ENCODE measurements at regions not wholly inside any gene's neighbourhood (a gene's known extent, or its start where the extent isn't known, plus 50 kb on each side); places are given as distances from the start of the nearest gene placed in this dataset.

DNA sequence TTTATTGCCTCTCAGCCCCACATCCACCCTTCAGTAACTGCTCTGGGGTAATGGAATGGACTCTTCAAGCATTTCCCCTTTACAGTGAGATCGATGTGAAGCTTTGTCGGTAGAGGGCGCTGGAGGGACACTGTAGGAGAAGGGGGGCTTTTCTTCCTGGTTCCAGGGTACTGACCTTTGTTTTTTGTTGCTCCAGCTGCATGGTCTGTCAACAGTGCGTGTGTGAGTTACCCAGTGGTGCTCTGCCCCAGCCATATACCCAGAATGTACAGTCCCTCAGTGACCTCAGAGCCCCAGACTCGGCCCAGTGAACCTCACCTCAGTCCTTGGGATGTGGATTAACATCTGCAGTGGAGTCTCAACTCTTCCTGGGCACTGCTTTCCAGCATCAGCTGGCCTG lies 180.3 kb upstream of the TSC22D2 start:
- peak; percentile 18 for DNase-seq (ENCODE audit: extremely low spot score, insufficient read length, low read depth)
- no peak for FAIRE-seq

DNA sequence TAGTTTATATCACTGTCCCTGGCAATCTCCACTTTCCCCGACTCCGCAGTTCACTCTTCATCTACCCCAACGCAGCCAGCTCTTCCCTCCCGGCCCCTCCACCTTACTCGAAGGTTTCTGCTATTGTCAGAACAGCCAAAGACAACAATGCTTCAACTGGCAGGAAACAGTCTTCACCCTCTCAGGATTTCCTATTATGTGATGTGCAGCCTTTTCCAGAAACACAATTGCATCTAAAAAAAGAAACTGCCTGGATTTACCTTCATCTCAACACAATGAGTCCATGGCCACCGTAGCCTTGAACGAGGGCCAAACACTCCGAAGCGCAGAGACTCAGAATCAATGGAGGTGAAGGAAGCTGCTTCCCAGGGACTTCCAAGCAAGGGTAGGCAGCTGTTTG lies 182.1 kb upstream of the TSC22D2 start:
- DNase-seq (ENCODE audit: extremely low spot score, insufficient read length, low read depth) (no peak), FAIRE-seq (no peak)

DNA sequence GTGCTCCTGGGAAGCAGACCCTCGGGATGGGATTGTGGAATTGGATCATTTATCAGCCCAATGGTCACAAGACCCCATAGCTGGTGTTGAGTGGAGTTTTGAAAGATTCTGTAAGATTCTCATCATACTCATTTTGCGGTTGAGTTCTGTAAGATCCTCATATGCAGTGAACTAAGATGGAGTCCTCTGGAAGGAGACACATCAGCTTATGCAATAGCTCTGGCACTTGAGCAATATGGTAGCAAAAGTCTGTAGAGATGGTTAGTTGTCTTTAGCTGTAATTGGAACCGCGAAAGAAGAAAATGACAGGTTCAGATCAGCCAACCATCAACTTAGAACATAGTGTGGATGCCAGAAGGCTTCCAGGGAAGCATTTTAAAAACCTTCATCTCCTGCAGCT lies 184.5 kb upstream of the TSC22D2 start:
- DNase-seq (ENCODE audit: extremely low spot score, insufficient read length, low read depth) (no peak), FAIRE-seq (no peak)

DNA sequence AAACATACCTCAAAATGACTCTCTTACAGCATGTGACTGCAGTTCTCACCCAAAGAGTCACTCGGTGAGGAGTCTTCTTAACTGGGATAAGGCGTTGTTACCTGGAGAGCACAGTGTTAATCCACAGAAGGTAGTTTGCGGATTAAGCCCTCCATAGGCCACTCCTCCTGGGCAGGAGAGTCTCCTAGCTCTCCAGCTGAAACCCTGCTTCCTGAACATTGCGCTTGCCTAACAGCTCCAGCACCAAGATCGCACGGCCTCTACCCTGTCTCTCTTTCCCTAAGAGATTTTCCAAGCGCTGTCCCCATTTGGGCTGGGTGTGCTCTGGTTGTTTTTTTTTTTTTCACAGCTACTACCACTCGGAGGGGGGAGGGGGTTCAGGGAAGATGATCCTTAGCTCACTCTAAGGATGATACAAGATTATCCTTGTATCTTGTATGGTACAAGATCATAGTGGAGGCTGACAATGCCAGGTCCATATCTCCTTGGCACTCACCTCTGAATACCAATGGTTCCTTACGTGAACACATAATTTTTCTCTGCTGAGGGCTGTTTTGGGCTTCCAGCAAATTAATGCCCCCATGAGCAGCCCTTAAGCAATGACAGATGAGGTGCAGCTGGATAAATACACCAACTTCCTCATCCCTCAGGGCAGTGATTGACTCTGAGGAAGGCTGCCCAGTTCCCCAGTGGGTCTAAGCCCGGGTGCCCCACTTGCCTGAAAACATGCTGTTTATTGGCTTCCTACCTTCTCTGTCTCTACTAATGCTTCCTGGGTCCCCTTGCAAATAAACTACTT lies 185.2 kb upstream of the TSC22D2 start:
- DNase-seq (ENCODE audit: extremely low spot score, insufficient read length, low read depth) (no peak), FAIRE-seq (no peak)

DNA sequence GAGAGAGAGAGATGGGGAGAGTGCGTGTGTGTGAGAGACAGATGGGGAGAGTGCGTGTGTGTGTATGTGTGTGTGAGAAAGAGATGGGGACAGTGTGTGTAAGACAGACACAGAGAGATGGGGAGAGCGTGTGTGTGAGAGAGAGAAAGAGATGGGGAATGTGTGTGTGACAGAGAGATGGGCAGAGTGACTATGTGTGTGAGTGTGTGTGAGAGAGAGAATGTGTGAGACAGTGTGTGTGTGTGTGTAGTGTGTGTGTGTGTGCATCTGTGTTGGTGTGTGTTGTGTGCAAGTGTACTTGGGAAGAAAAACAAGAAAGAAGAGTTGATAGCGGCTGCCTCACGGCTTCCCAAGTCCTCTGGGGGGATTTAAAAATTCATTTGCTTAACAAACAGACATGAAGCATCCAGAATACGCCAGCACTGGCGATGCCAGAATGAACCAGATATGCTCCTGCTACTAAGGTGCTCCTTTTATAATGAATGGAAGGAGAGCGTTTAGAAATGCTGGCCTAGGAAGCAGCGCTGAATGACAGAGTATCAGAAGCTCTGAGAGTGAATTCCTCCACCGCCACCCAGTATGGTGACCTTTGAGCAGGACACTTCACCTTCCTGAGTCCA lies 186.1 kb upstream of the TSC22D2 start:
- DNase-seq (ENCODE audit: extremely low spot score, insufficient read length, low read depth): no peak
- no peak for FAIRE-seq

DNA sequence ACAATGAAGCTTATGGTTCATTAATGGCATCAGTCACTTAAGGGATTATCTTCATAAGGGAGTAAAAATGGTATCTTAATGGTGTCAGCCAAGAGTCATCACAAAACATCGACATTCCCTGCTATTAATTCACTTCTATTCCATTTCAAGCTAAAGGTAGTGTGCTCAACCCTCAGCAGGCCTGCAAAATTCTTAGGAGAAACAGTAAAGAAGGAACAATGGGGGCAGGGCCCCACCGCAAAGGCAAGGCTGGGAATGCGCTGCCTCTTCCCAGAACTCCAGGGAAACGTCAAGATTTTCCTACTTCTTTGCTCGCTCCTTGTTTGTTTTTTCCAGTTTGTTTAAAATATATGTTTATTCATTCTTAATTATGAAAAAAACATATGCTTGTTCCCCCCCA lies 187.3 kb upstream of the TSC22D2 start:
- no peak for DNase-seq (ENCODE audit: extremely low spot score, insufficient read length, low read depth)

DNA sequence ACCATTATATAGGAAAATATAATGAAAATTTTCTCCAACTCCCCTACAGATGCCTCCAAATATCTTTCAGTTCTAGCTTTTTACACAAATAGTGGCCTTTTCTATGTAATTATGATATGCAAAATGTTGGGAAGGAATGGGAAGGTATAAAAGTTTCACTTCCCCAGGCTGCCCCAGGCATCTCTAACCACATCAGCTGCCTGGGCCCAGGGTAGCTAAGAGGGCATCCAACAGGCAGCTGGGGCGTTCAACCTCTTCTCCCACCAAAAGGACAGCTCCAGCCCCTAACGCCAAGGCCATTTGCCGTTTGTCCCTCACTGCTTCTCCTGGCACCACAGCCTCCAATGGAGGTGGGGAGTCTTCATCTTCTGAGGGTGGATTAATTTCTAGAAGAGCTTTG lies 188.1 kb upstream of the TSC22D2 start:
- FAIRE-seq (no peak), DNase-seq (ENCODE audit: extremely low spot score, insufficient read length, low read depth) (no peak)

More for the DNA sequence above, 187.3 kb upstream of the TSC22D2 start:
- FAIRE-seq: no peak

DNA sequence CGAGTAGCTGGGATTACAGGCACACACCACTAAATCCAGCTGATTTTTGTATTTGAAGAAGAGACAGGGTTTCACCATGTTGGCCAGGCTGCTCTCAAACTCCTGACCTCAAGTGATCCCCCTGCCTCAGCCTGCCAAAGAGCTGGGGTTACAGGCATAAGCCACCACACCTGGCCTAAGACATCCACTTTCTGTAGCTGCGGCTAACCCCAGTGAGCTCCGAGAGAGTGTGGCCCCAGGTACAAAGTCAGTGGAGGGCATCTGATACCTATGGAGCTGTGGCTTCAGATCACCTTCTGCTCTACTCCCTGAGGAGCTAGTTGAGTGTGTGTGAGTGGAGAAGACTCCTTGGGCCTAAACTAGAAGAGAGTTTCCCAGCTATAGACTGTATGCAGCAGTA lies 189.3 kb upstream of the TSC22D2 start:
- FAIRE-seq (no peak), DNase-seq (ENCODE audit: extremely low spot score, insufficient read length, low read depth) (no peak)

DNA sequence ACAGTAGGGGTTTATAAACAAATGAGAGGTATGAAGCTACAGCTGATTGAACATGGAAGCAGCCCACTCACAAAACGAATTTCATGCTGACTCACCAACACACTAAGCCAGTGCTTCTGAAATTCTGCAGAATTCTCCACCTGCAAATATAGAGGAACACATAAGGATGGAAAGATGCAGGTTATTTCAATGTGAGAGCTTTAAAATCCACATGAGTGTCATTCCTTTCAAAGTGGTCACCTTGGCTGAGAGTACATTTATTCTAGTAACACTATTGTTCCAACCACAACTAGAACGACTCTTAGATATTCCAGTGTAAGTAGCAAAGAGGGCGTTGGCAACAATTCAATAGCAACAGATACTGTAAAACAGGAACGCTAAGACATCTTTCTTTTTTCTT lies 189.9 kb upstream of the TSC22D2 start:
- FAIRE-seq: no peak

DNA sequence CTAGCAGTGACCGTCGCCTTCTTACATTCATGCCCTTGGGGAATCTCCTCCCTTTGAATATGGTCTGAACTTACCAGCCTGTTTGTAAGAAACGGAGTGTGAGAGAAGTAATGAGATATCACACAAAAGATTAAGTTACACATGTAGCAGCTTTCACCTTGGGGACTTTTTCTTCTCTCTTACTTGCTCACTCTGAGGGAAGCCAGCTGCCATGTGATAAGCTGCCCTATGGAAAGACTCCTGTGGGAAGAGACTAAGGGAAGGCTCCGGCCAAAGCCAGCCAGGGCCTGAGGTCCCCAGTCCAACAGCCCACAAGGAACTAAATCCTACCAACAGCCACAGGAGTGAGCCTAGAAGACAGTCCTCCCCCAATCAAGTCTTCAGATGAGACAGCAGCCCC lies 190.4 kb upstream of the TSC22D2 start:
- FAIRE-seq: no peak
- DNase-seq (ENCODE audit: extremely low spot score, insufficient read length, low read depth): no peak

More for the DNA sequence above, 189.9 kb upstream of the TSC22D2 start:
- DNase-seq (ENCODE audit: extremely low spot score, insufficient read length, low read depth): no peak

DNA sequence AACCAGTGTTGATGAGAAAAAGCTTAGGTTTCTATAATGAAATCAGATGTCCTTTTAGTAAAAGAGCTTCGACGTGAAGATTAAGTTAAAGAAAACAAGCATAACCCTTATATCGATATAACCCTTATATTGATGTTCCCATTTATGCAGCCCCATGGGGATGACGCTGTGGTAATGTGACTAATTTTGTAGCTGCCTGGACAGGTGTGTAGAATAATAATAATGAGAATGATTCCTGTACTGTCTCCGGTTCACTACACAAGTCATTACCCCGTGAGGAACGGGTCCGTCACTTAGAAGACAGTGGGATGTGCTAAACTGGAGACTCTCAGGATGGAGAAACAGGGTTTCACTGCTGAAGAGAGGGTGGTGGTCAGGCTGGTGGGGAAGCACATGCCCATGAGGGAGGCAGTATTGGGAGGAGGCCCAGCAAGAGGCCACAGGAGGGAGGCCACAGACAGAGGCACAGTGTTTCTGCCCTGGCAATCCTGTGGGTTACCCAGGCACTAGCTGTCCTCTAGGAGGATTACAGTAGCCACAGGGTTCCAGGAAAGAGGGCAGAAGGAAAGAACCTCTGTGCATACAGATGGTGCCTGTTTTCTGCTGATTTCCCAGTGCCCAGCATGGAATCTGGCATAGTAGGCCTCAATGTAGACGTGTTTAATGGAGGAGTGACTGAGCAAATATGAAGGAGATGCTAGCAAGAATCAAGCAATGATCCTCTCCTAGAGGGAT lies 191.1 kb upstream of the TSC22D2 start:
- DNase-seq (ENCODE audit: extremely low spot score, insufficient read length, low read depth): no peak

DNA sequence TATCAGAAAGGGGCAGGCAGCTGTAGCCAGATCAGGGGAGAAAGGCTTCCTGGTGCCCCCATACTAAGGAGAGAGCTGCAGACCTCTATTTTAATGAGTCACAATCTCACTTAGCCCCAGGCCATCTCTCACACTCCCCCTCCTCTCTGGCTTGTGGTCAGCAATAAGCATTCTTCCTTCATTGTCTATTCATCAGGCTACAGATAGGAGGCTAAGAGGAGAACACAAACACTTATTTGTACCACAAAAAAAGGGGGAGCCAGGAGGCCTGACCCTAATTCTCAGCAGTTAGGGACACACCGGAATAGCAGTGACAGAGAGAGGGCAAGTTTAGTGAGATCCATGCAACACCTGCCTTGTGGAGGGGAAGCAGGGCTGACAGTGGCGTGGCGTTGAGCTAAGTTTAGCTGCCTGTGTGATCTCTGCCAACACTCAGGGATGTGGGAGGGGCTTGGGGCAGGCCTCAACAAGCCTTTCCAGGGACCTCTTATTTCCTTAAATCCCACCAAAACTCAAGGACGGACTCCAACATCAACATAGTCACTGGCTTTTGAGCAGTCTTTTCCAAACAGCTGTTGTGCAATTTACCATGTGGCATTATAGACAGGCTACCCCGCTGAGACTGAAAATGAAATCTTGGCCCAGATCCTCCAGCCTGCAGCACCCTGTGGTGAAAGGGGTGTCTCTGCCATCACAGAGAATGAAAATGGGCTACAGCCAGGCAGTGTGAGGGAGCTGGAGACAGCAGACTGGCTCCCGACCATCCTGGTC lies 191.9 kb upstream of the TSC22D2 start:
- DNase-seq (ENCODE audit: extremely low spot score, insufficient read length, low read depth): no peak
- no peak for FAIRE-seq

More for the DNA sequence above, 191.1 kb upstream of the TSC22D2 start:
- no peak for FAIRE-seq

DNA sequence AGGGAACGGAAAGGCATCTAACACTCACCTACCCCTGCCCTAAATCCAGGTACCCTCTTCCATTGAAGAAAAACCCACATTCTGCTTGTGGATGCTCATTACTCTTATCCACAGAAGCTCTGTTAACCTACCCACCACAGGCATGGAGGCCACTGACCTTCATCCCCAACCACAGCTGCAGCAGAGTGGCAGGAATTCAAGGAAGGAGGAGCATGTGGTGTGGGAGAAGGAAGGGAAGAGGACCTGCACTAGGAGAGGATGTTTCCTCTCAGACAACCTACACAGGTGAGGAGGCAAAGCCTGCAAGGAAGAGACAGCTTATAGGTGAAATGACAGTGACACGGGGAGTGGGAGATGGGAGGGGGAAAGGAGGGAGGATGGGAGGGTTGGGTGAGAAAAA lies 192.5 kb upstream of the TSC22D2 start:
- FAIRE-seq (no peak), DNase-seq (ENCODE audit: extremely low spot score, insufficient read length, low read depth) (no peak)

DNA sequence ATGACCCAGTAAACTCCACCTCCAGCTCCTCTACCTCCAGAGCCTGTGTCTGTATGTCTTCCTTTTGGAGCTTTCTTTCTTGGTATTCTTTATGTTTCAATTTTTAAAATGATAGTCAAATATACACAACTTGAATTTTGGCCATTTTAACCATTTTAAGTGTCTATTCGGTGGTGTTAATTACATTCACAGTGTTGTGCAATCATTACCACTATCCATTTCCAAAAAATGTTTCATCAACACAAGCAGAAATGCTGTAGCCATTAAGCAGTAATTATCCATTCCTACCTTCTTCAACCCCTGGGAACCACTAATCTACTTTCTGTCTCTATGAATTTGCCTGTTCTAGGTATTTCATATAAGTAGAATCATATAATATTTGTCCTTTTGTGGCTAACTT lies 194.5 kb upstream of the TSC22D2 start:
- no peak for DNase-seq (ENCODE audit: extremely low spot score, insufficient read length, low read depth)
- no peak for FAIRE-seq

DNA sequence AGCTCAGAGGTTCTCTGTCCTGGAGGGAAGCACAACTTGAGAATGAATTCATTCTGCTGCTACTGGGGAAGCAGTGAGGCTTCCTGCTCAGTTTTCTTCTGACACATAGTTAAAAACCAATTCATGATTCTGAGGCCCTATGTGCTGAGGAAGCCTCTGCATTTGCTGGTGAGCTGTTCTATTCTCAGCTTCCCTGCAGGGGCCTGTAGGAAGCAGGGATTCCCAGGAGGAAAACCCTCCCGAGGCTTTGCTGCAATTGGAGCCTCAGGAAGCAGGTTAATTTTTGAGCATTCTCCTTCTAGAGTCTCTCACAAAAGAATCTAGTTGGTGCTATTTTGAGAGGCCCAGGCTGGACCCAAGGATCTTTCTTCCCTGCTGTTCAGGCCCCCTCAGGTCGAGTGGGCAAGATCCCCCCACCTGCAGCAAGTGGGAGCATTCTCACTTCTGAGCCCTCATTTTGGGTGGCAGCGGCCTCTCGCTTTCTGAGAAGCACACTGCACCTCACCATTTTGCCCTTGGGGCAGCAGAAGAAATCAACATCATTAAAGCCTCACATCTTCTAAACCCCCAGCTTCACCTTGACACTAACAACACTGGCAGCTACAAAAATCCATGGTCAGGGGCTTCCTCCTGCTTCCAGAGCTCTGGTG lies 197.5 kb upstream of the TSC22D2 start:
- no peak for FAIRE-seq

DNA sequence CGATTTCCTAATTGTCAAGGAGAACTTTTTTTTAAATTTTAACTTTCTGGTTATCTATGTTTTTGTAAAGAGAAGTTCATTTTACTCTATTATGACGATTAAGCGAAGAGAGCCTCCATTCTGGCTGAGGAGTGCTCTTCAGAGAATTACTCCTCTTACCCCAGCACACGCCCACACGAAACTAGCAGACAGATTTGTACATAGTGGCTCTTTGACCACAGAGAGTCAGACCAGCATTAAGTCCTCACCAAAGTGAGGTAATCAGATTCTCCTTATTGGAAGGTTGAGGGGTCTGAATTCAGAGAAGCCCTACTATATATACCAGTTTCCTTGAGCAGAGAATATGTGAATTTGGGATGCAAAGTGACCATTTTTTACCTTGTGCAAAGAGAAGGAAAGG lies 204.8 kb upstream of the TSC22D2 start:
- DNase-seq (ENCODE audit: extremely low spot score, insufficient read length, low read depth): no peak
- no peak for FAIRE-seq

More for the DNA sequence above, 197.5 kb upstream of the TSC22D2 start:
- DNase-seq (ENCODE audit: extremely low spot score, insufficient read length, low read depth): no peak

DNA sequence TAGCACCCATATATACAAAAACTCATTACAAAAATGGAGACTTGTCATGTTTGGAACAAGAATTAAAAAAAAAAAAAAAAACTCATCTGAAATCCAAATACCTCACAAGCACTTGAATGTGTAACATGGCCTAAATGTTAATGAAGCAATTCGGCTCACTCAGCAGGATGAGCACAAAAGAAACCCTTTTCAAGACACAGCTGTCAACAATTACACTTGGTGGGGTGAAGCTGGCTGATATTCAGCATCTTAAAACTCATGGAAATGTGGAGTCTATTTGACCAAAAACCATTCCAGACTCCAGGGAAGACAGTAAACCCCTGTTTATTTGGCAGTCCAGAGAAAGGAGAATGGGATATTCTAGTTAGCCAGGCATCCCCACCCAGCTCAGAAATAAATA lies 205.4 kb upstream of the TSC22D2 start:
- no peak for FAIRE-seq
- no peak for DNase-seq (ENCODE audit: extremely low spot score, insufficient read length, low read depth)

DNA sequence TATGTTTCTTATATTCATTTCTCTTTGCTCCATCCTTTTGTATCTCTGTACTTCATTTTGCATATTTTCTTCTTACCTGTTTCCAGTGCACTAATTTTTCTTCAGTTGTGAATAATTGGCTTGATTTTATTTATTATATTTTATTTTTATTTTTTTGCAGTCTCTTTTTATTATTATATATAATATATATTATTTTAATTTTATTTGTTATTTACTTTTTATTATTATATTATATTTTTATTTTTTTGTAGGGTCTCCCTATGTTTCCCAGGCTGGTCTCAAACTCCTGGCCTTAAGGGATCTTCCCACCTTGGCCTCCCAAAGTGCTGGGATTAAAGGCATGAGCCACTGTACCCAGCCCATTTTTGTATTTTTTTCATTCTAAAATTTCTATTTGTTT lies 213.1 kb upstream of the TSC22D2 start:
- DNase-seq (ENCODE audit: extremely low spot score, insufficient read length, low read depth) (no peak), FAIRE-seq (no peak)

DNA sequence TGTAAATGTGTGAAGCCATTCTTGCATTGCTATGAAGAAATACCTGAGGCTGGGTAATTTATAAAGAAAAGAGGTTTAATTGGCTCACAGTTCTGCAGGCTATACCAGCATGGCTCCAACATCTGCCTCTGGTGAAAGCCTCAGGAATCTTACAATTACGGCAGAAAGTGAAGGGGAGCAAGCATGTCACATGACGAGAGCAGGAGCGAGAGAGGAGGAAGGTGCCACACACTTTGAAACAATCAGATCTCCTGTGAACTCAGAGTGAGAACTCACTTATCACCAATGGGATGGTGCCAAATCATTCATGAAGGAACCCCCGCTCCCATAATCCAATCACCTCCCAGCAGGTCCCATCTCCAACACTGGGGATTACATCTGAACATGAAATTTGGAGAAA lies 213.6 kb upstream of the TSC22D2 start:
- no peak for FAIRE-seq
- DNase-seq (ENCODE audit: extremely low spot score, insufficient read length, low read depth): no peak
